ENCODE measurements at regions not wholly inside any gene's neighbourhood (a gene's known extent, or its start where the extent isn't known, plus 50 kb on each side); places are given as distances from the start of the nearest gene placed in this dataset.

DNA sequence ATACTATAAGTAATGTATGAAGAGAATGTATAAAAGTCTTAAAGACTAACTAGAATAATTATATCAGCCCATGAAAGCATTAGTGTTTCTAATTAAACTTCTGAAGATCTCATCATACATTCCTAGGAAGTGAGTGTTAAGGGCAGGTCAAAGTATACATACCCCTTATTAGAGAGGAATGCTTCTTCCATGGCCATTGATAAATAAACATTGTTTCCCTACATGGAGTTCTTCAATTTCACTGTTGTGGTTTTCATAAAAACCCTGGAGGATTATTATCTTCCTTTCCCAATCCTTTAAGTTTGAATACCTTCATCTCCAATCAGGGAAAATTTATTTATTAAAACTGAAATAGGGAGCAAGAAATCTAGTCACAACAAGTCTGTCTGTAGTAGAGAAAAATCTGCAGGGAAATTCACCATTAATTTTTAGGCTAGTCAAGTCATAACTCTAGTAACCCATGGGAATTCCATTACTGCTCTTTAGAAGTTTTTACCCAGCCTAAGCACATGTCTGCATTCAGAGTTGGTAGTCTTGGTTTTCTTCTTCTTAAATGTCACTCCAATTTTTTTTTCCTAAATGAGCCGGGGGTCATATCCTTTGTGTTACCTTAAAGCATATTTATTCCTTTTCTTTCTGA lies 147.0 kb downstream of the TNFSF18 start:
- Histone ChIP-seq H3K27me3 (no peaks in the 10 kb centered on the region), H3K4me3 (no peak overlapping the region), H3K9me3 (no peaks in the 10 kb centered on the region), H3K4me1 (no peaks in the 10 kb centered on the region), H3K36me3 (replicated peaks in 1 of 2; ENCODE audit: insufficient read depth in 1 of 2, low read depth in 2 of 2) (no peaks in the 10 kb centered on the region), H3K27ac (no peak overlapping the region)
- ATAC-seq (no peak), DNase-seq (no peak)
- 91 to 92% methylated on average over 1 of the region's 1 CpG for WGBS, 2 donors
- intact Hi-C loops (cut with DNase I), result no loop called here
- TF ChIP-seq, protein P1, sequence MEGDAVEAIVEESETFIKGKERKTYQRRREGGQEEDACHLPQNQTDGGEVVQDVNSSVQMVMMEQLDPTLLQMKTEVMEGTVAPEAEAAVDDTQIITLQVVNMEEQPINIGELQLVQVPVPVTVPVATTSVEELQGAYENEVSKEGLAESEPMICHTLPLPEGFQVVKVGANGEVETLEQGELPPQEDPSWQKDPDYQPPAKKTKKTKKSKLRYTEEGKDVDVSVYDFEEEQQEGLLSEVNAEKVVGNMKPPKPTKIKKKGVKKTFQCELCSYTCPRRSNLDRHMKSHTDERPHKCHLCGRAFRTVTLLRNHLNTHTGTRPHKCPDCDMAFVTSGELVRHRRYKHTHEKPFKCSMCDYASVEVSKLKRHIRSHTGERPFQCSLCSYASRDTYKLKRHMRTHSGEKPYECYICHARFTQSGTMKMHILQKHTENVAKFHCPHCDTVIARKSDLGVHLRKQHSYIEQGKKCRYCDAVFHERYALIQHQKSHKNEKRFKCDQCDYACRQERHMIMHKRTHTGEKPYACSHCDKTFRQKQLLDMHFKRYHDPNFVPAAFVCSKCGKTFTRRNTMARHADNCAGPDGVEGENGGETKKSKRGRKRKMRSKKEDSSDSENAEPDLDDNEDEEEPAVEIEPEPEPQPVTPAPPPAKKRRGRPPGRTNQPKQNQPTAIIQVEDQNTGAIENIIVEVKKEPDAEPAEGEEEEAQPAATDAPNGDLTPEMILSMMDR (IDR thresholded peaks at IDR 0.05), result no peak
- TF ChIP-seq POLR2A (IDR thresholded peaks at IDR 0.05), result no peak

DNA sequence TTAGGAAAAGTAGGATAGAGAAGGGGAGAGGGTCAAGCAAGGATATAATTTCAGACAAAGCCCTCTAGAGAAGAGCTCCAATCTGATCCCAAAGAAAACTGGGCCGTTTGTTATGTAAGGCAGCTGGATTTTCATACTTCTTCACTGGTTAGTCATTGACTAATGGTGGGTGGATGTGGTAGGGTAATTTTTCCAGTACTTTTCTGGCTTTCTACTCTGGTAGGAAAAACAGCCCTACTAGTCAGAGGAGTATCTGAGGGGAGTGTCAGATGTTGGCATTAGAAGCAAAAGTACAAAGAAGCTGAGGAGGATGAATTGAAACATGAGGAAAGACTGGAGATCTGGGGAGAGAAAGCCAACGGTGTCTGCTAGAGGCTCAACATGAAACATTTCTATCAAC lies 145.3 kb downstream of the TNFSF18 start:
- Histone ChIP-seq H3K4me3 (no peak overlapping the region), H3K9me3 (no peaks in the 10 kb centered on the region), H3K4me1 (no peaks in the 10 kb centered on the region), H3K27ac (no peak overlapping the region), H3K36me3 (replicated peaks in 1 of 2; ENCODE audit: insufficient read depth in 1 of 2, low read depth in 2 of 2) (no peaks in the 10 kb centered on the region), H3K27me3 (no peaks in the 10 kb centered on the region)
- WGBS, 2 donors, result 72 to 78% methylated on average over 2 of the region's 2 CpGs
- ATAC-seq (no peak), DNase-seq (no peak)
- no peak for TF ChIP-seq POLR2A (IDR thresholded peaks at IDR 0.05)
- TF ChIP-seq, protein P1 (IDR thresholded peaks at IDR 0.05), result no peak
- intact Hi-C loops (cut with DNase I), result no loop called here

DNA sequence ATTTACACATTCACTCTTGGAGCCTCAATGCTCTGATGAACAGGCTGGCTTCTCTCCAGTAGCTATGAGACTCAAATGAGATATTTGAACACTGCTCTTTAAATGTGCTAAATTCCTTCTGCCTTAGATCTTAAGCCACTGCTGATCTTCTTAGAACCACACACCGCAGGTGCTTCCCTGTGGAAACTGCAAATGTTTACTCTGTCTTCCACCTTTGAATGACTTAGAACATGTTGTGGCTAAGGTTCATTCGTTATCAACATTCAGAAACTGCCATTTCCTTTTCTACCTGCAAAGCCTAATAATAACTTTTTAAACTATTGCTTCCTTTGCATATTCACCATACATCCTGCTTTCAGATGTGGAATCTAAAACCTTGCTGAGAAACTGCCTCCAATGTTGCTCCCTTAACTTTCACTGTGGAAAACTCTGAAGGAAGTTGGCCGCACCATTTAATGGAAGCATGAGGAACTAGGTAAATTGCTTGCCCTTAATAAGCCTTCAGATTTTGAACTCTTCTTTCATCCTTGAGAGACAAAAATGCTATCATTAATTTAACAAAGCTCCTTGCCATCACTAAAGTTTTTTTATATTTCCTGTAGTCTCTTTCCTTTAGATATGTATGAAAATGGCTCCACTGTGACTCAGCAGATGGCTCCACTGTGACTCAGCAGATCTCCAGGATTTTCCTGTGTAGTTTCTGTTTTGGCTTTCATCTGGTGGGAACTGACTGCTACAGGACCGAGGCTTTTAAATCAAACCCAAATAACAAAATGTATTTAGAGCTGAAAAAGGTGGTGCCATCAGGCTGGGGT lies 143.8 kb downstream of the TNFSF18 start:
- H3K27ac ChIP-seq, result no peak overlapping the region
- intact Hi-C loops (cut with DNase I), result no loop called here
- ATAC-seq, result no peak
- no peaks in the 10 kb centered on the region for H3K36me3 ChIP-seq (replicated peaks in 1 of 2; ENCODE audit: insufficient read depth in 1 of 2, low read depth in 2 of 2)
- no peaks in the 10 kb centered on the region for H3K27me3 ChIP-seq
- H3K9me3 ChIP-seq, result no peaks in the 10 kb centered on the region
- no peak for DNase-seq
- H3K4me1 ChIP-seq, result no peaks in the 10 kb centered on the region
- H3K4me3 ChIP-seq, result no peak overlapping the region
- WGBS, 2 donors, result 50 to 61% methylated on average over 4 of the region's 4 CpGs
- no peak for TF ChIP-seq POLR2A (IDR thresholded peaks at IDR 0.05)
- TF ChIP-seq, protein P1 (IDR thresholded peaks at IDR 0.05), result no peak

DNA sequence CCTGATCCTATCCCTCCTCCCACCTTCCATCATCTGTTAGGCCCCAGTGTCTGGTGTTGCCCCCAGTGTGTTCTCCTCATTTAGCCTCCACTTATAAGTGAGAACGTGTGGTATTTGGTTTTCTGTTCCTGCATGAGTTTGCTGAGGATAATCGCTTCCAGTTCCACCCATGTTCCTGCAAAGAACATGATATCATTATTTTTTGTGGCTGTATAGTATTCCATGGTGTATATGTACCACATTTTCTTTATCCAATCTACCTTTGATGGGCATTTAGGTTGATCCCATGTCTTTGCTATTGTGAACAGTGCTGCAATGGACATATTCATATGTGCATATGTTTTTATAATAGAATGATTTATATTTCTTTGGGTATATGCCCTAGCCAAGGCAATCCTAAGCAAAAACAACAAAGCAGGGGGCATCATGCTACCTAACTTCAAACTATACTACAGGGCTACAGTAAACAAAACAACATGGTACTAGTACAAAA lies 142.9 kb downstream of the TNFSF18 start:
- no peak for ATAC-seq
- no peaks in the 10 kb centered on the region for H3K4me1 ChIP-seq
- no peaks in the 10 kb centered on the region for H3K36me3 ChIP-seq (replicated peaks in 1 of 2; ENCODE audit: insufficient read depth in 1 of 2, low read depth in 2 of 2)
- no peak overlapping the region for H3K27ac ChIP-seq
- DNase-seq, result no peak
- no peaks in the 10 kb centered on the region for H3K27me3 ChIP-seq
- WGBS, 2 donors, result 66 to 90% methylated on average over 2 of the region's 2 CpGs
- intact Hi-C loops (cut with DNase I), result no loop called here
- peaks cover 0 to 4% (median 3%) of the 10 kb centered on the region in 3 donors for H3K9me3 ChIP-seq
- H3K4me3 ChIP-seq, result no peak overlapping the region
- TF ChIP-seq, protein P1 (IDR thresholded peaks at IDR 0.05), result no peak
- no peak for TF ChIP-seq POLR2A (IDR thresholded peaks at IDR 0.05)
